ENCODE measurements at regions not wholly inside any gene's neighbourhood (a gene's known extent, or its start where the extent isn't known, plus 50 kb on each side); places are given as distances from the start of the nearest gene placed in this dataset.

DNA sequence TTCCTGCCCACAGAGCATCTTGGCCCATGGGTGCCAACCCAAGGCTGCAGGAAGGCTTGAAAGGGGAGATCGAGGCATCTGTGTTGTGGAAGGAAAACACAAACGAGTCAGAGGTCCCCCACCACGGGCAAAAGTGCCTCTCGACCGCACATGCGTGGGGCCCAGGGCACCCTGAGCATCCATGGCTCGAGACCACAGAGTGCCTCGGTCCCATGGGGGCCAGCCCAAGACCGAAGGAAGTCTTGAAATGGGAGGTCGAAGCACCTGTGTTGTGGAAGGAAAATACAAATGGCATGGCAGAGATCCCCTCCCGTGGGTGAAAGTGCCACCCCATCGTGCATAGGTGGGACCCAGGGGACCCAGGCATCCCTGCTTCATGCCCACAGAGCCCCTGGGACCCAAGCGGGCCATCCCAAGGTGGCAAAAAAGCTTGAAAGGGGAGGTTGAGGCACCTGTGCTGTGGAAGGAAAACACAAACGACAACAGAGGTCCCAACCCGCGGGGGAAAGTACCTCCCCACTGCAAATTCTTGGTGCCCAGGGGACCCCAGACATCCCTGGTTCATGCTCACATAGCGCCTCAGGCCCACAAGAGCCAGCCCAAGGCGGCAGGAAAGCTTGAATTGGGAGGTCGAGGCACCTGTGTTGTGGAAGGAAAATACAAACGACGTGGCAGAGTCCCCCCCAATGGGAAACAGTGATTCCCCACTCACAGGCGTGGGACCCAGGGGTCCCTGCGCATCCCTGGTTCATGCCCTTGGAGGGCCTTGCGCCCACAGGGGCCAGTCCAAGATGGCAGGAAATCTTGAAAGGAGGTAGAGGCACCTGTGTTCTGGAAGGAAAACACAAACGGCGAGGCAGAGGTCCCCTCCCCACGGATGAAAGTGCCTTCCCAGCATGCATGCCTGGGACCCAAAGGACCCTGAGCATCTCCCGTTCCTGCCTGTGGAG is 373.0 kb downstream of the ALG10 start (continued):
- TF ChIP-seq, protein P1, sequence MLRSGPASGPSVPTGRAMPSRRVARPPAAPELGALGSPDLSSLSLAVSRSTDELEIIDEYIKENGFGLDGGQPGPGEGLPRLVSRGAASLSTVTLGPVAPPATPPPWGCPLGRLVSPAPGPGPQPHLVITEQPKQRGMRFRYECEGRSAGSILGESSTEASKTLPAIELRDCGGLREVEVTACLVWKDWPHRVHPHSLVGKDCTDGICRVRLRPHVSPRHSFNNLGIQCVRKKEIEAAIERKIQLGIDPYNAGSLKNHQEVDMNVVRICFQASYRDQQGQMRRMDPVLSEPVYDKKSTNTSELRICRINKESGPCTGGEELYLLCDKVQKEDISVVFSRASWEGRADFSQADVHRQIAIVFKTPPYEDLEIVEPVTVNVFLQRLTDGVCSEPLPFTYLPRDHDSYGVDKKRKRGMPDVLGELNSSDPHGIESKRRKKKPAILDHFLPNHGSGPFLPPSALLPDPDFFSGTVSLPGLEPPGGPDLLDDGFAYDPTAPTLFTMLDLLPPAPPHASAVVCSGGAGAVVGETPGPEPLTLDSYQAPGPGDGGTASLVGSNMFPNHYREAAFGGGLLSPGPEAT (IDR thresholded peaks at IDR 0.05; ENCODE audit: low read depth): no peak
- TF ChIP-seq RUNX3 (IDR thresholded peaks at IDR 0.05; ENCODE audit: low read length): no peak
- TF ChIP-seq KAT2A (conservative IDR thresholded peaks at IDR 0.05; ENCODE audit: control insufficient read depth, low read depth, low read length): no peak
- TF ChIP-seq, protein P2, sequence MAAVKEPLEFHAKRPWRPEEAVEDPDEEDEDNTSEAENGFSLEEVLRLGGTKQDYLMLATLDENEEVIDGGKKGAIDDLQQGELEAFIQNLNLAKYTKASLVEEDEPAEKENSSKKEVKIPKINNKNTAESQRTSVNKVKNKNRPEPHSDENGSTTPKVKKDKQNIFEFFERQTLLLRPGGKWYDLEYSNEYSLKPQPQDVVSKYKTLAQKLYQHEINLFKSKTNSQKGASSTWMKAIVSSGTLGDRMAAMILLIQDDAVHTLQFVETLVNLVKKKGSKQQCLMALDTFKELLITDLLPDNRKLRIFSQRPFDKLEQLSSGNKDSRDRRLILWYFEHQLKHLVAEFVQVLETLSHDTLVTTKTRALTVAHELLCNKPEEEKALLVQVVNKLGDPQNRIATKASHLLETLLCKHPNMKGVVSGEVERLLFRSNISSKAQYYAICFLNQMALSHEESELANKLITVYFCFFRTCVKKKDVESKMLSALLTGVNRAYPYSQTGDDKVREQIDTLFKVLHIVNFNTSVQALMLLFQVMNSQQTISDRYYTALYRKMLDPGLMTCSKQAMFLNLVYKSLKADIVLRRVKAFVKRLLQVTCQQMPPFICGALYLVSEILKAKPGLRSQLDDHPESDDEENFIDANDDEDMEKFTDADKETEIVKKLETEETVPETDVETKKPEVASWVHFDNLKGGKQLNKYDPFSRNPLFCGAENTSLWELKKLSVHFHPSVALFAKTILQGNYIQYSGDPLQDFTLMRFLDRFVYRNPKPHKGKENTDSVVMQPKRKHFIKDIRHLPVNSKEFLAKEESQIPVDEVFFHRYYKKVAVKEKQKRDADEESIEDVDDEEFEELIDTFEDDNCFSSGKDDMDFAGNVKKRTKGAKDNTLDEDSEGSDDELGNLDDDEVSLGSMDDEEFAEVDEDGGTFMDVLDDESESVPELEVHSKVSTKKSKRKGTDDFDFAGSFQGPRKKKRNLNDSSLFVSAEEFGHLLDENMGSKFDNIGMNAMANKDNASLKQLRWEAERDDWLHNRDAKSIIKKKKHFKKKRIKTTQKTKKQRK (IDR thresholded peaks at IDR 0.05; ENCODE audit: low read depth, low read length): no peak
- no peak for TF ChIP-seq TBL1XR1 (IDR thresholded peaks at IDR 0.05; ENCODE audit: low read depth, low read length)
- no peak for TF ChIP-seq KLF5 (IDR thresholded peaks at IDR 0.05; ENCODE audit: partially characterized antibody)
- TF ChIP-seq, protein P3, sequence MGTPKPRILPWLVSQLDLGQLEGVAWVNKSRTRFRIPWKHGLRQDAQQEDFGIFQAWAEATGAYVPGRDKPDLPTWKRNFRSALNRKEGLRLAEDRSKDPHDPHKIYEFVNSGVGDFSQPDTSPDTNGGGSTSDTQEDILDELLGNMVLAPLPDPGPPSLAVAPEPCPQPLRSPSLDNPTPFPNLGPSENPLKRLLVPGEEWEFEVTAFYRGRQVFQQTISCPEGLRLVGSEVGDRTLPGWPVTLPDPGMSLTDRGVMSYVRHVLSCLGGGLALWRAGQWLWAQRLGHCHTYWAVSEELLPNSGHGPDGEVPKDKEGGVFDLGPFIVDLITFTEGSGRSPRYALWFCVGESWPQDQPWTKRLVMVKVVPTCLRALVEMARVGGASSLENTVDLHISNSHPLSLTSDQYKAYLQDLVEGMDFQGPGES (IDR thresholded peaks at IDR 0.05): no peak
- TF ChIP-seq NBN (IDR thresholded peaks at IDR 0.05): no peak
